GM19395 (cell line): ENCODE measurements at regions not wholly inside any gene's neighbourhood (a gene's known extent, or its start where the extent isn't known, plus 50 kb on each side); places are given as distances from the start of the nearest gene placed in this dataset.

Source experiments
- ATAC-seq: cut with Tn5 transposase; IDR thresholded peaks from one replicate; pipeline ENCODE4 v1.9.1; 2021; ENCODE audit warnings: mild to moderate bottlenecking, moderate library complexity; ENCODE audit not compliant: unreplicated experiment

DNA sequence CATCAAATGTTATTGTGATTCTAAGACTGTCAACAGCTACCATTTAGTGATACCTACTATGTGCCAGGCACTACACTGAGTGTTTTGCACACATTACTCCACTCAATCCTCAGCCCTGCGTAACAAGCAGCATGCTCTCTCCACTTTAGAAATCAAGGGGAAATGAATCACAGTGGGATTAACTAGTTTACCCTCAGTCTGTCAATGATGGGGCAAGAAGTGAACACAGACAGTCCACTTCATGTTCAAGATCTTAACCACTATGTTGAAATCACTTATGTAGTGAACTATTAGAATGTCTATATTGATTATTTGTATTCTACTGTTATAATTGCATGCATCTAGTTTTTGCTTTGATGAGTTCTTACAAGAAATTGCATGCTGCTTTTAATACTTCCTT is 165.3 kb downstream of the LTN1 start:
- ATAC-seq, result no peak

DNA sequence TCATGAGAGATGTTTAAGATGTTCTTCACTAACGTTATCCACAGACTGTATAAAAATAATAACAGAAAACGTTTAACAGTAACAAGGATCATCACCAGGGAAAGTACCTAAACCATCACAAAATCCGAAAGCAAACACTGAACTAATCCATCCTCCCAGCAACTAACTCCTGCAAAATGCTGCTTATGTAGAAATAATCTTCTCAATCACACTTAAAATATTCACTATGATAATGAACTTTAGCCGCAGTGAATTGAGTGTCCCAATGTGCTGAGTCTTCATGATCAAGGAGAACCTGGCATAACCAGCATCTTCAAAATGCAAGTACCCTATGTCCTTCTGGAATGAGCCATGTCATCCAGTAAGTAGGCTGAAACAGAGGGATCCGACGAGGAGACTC is 166.1 kb downstream of the LTN1 start:
- no peak for ATAC-seq

DNA sequence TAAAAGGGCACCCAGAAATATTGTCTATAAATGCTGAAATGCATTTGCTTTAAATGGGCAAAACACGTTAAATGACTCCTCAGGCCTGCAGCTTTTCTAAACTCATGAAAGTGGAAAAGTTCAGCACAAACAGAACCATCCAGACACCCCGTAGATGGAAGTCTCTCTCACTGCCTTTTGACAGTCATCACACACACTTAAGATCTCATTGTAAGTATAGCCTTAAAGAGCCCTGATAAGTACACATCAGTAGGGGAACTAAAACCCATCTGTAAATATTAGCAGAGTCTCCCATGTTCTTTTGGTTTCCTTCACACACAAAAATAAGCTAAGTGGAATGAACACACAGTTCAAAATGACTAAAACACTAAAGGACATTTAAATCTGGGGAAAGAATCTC is 166.7 kb downstream of the LTN1 start:
- no peak for ATAC-seq

DNA sequence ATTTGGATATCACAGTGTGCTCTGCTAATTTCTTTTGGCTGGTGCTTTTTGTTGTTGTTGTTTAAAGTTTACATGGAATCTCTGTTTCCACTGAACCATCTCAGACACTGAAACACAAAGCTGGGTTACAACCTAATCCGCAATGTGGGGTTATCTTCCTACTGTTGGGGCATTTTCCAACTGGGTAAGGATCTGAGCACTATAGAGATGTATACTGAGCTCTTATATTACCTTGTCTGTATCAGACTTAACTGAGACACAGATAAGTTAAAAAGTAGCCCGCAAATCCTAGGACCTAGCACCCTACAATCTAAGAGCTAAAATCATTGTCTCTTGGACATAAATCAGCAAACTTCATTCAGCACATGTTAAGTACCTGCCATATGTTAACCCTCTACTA is 169.2 kb downstream of the LTN1 start:
- no peak for ATAC-seq

DNA sequence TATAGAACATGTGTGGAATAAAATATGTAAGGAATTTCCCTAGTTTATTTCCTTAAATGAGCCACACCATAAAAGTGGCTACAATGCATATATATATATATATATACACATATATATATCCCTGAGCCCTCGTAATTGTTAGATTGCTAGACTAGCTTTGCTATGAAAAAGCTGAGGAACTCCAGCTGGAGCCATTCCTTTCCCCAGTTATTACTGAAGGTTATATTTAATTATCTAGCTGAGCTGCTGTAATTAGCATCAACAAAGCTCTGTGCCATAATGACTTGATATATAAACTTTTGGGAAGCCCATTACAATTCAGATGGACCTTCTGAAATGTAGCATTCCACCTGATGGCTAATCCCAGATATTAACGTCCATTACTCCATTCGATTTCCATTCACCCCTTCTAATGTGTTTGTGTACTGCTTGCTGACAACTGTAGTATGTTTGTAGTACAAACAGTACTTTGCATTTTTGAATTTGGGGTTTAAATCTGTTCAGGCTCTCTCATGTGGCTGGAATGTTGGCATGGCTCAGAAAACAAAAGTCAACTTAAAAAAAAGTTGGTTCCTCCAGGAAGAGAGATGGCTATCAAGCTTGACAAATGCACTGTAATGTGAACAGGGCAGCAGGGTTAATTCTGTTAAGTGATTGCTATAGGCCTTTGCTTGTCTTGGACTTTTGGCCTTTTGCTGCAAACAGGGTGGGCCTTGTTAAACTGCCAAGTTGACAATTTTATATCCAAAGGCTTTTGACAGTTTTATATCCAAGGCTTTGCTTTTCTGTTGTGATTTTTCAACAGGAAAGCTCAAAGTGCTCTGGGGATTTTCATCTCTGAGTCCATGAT is 170.0 kb downstream of the LTN1 start:
- no peak for ATAC-seq

DNA sequence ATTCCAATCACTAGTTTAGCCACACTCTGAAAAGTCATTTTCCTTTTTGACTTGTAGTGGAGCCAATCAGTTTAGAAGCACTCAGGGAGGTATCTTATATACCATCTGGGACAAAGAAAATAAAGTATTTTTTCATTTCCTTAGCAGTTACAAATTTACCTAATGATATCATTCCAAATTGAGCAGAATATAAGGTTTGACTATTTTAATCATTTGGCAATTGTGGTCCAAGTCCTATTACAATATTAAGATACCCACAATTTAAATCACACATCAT is 170.6 kb downstream of the LTN1 start:
- no peak for ATAC-seq

DNA sequence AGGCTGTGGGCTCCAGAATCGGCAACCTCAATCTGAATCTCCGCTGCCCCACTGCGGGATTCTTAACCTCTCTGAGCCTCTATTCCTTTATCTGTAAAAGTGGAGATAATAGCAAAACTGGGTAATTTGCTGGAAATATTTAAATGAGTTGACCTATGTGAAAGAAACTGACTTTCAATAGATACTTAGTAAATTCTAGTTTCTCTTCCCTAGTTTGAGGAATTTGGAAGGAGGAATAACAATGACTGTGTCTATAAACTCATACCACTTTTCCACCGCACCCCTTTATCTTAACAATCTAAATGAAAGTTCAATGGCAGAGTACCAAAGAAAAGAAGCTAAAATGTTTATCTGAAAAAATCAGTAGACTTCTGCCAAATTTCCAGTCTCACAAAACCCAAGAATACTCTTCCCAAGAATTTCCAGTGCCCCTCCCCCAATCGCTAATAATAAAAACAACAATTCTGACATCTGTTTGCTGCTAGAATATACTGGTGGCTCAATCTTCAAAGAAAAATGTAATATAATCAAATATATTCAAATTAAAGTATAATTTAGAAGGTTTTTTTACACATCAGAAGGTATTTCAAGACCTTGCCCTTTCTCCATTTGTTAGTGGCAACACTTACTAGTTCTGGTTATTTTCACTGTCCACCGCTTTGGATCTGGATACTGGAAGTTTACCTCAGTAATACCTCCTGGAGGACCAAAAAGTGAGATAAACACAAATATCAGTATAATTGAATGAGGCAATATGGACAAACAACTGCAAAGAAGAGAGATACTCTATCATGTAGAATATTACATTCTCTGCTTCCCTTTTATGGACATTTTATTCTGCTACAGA is 171.2 kb downstream of the LTN1 start:
- ATAC-seq, result no peak

DNA sequence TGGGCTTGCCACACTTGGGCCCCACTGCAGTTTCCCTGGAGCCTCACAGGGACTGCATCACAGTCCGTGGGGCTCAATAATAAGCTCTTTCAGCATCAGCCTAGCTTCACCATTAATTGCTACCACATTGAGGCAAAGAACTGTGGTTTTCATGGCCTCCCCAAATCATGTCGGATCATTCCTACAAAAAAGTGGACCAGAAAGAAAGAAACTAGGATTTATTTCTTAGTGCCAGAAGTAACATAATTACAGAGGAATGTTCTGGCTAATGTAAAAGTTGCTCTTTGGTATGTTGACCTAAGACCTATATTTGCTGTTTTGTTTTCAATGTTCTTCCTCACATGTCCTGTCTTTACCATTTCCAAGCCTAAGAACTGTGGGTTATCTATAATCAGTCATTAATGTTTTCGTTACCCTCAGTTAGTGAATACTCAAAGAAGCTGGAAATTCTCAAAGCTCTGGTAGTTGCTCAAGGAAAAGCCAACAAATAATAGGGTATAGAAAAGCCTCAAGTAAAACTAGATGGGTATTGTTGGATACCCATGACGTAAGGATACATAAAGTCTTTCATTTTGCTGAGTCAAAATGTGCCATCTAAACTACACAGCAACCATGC is 173.9 kb downstream of the LTN1 start:
- no peak for ATAC-seq

DNA sequence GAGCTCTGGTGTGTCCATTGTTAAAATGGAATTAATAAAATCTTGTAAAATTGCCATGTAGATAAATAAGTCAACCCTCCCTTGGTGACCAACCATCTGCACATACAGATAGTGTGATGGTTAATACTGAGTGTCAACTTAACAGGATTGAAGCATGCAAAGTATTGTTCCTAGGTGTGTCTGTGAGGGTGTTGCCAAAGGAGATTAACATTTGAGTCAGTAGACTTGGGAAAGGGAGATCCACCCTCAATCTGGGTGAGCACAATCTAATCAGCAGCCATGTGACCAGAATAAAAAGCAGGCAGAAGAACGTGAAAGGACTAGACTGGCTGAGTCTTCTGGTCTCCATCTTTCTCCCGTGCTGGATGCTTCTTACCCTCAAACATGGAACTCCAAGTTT is 174.8 kb downstream of the LTN1 start:
- ATAC-seq, result no peak

DNA sequence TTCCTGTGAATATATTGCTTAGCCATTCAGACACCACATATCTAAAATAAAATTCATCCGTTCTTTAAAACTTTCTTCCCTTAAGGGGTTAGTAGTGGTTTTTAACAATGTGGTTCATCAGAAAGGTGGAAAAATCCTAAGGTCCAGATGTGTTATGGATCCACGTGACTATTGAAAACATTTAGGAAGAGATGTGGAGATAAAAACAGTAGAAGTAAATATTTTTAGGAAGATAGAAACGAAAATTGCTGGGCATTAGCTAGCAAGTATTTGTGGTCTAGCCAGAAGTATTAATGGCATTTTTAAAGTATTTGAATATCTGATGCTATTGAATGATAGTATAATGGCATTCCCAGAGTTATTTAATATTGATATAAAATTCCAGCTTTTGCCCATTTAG is 180.8 kb downstream of the LTN1 start:
- no peak for ATAC-seq

DNA sequence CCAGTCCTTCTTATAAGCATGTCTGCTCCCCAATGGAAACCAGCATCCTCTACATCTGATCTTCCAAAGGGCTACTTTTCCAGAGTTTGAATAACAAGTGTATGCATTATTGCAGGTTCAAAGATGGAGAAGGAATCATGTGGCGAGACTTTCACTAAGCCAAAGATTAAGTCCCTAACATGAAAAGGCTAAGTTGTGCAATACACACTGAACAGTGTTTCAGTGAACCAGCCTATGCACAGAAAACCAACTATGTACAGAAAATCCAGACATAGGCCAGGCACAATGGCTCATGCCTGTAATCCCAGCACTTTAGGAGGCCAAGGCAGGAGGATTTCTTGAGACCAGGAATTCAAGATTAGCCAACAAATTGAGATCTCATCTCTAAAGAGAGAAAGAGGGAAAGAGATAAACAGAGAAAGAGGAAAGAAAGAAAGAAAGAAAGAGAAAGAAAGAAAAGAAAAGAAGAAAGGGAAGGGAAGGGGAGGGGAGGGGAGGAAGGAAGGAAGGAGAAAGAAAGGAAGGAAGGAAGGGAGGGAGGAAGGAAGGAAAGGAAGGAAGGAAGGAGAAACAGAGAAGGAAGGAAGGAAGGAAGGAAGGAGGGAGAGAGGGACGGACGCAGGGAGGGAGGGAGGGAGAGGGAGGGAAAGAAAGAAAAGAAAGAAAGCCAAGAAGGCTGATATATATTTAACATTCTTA is 181.7 kb downstream of the LTN1 start:
- no peak for ATAC-seq

DNA sequence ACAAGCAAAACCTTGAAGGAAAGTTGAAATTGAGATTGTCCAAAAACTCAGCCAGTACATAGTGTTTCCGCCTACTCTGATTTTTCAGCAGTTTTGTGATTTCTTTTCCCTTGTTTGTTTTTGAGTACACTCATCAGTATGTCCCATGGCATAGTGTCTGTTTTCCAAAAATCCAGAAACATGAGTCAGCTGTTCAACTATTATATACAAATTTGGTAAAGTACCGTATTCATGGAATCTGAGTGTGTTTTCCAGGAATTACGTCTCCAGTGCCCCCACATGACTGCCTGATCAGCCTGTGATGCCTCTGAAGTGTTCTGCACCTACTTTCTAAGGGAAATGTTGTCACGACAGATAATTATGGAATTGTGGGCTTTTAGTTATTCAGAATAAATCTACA is 186.8 kb downstream of the LTN1 start:
- ATAC-seq, result no peak

DNA sequence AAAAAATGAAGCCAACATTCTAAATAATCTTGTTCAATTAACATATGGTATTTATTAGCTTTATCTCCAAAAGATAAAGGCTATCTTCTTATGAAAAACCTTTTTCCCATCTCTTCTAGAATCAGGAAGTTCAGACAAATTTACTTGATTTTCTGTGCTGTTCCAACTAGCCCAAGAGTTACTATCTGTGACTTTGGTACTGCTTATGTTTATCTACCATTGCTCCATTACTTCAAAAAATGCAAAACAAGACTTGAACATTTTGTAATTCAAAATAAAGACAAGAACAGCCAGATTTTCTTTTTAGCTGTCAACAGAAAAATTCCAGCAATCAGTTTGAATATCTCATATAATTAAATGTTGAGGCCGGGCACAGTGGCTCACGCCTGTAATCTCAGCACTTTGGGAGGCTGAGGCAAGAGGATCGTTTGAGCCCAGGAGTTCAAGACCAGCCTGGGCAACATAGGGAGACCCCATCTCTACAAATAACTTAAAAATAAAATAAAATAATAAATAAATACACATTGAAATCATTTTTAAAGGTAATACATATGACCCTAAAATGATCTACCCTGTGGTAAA is 188.5 kb downstream of the LTN1 start:
- no peak for ATAC-seq

DNA sequence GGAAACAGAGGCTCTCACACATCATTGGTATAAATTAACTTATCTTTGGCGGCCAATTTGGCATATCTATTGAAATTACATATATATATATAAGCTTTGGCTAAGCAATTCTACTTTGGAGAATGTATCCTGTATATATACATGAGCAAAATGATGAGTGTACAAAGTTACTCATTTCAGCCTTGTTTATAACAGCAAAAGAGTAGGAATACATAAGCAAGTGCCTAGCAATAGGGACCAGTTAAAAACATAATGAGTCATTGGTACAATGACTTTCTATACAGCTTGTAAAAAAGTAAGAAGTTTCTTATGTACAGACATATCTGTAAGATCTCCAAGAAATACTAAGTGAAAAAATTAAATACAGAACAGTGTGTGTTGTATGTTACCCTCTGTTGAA is 190.8 kb downstream of the LTN1 start:
- ATAC-seq, result no peak

DNA sequence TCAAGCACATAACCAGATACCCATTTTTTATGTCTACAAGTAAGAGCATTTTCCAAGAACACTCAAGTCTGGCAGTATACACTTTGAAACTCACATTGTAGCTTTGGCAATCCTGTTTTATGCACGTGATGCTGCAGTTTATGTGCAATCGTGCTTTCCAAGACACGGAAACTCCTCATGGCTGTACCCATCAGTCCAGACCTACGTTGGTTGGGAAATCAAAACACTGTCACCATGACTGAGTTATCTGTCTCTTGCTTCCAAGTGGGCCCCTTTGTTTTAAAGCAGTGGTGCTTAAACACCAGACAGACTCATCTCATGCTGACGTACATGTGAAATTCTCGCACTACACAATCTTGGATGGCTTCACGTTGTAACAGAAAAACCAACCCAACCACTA is 192.8 kb downstream of the LTN1 start:
- ATAC-seq, result no peak

DNA sequence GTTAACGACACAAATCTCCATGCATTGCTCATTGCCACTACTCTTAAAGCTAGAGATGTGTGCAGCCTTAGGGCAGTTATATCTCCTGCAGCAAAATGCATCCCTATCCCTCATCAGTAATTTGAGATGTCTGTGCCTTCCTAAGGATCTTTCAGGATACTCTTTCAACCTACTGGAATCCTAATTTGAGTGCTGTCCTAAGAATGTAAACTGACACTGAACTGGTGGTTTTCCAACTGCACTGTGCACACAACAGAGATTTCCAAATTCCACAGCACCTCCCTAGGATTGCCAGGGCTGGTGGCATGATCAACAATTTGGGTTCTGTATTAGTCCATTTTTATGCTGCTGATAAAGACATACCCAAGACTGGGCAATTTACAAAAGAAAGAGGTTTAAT is 193.9 kb downstream of the LTN1 start:
- no peak for ATAC-seq

DNA sequence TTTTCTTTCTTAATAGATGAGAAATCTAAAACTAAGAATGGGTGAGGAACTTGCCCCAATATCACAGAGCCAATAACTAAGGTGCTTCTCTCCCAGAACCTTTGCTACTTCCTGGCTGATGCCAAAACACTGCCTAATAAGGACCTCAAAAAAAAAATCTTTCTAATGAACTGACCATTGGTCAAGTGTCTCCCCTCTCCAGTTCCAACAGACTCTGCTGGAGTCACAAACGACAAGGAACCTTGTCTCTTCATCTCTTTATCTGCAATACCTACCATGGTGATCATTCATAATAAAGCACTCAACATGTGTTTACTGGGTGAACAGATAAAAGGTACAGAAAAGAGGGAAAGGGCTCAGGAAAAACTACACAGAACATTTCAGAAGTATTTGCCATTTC is 197.4 kb downstream of the LTN1 start:
- ATAC-seq, result no peak

DNA sequence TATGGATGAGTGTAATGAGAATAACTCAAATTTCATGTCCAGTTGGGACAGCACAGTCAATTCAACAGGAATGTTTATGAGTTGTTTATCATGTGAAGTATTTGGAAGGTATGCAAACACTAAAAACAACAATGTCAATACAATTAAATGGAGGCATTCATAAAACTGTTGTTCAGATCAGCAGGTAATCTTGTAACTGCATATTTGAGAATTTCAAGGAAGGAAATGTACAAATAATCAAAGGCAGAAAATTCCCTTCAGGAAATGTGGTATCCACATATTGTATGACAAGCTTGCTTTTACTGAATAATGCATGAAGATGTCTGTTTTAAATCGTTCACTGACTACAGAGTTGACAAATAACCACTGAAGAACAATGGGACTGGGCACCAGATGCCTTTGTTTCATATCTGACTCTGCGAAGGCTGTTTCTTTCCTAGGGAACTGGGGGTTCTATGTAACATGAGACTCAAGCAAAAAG is 198.3 kb downstream of the LTN1 start:
- no peak for ATAC-seq

DNA sequence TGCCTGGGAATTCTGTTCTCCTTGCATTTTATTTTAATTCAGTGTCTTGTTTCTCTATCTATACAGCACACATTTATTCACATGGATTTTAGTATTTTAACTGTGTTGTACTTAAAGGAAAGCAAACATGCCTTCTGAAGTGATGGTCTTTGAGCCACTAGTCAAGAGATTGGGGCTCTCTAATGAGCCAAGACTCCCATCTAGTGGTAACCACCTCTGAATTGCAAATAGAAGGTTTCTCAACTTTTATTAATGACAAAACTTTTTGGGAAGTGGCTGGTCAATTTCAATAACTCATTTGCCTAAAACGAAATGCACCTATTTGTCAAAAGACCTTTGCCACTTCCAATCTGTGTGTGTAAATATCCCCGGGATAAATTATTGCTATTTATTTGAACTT is 199.6 kb downstream of the LTN1 start:
- no peak for ATAC-seq

DNA sequence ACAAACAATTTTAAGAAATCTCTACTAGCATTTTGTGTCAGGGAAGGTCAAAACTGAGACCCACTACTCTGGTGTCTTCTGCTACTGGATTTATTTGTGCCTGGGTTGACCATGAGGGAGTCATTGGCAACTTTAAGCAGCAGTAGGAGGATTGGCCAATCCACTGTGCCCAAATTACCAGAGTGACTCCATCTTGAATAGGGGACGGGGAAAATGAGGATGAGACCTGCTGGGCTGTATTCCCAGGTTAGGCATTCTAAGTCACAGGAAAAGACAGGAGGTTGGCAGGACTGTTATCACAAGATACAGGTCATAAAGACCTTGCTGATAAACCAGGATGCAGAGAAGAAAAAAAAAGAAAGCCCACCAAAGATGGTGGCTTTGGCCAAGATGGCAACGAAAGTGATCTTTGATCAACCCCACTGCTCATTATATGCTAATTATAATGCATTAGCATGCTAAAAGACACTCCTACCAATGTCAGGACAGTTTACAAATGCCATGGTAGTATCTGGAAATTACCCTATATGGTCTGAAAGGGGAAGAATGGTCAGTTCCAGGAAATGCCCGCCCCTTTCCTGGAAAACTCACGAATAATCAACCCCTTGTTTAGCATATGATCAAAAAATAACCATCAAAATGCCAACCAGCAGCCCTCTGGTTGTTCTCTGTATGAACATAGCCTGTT is 200.9 kb downstream of the LTN1 start:
- no peak for ATAC-seq
